ENCODE measurements at regions not wholly inside any gene's neighbourhood (a gene's known extent, or its start where the extent isn't known, plus 50 kb on each side); places are given as distances from the start of the nearest gene placed in this dataset.
A peak's percentile ranks its signal among the peaks of the same experiment; 100 is the strongest.

- no peak for DNase-seq (ENCODE audit: low read depth, low spot score)
- no peak overlapping the region for H3K27ac ChIP-seq
Observed at GRCh38 chr11:32262367-32262766, 171.5 kb downstream of the RCN1 start.

GRCh38 chr11:32265911-32266310 lies 169.4 kb downstream of the WT1 start:
- no peak overlapping the region for H3K27ac ChIP-seq
- DNase-seq (ENCODE audit: low read depth, low spot score): no peak

- no peak for DNase-seq (ENCODE audit: low read depth, low spot score)
- no peak overlapping the region for H3K27ac ChIP-seq
Observed at GRCh38 chr11:32266601-32267000, 168.7 kb downstream of the WT1 start.

- H3K27ac ChIP-seq: no peak overlapping the region
- DNase-seq (ENCODE audit: low read depth, low spot score): no peak
Observed at GRCh38 chr11:32267679-32268187, 167.6 kb downstream of the WT1 start.

- H3K27ac ChIP-seq: no peak overlapping the region
- no peak for DNase-seq (ENCODE audit: low read depth, low spot score)
Observed at GRCh38 chr11:32273931-32274330, 161.4 kb downstream of the WT1 start.

- no peak for DNase-seq (ENCODE audit: low read depth, low spot score)
- H3K27ac ChIP-seq: no peak overlapping the region
Observed at GRCh38 chr11:32279672-32280071, 155.7 kb downstream of the WT1 start.

GRCh38 chr11:32280339-32280738 lies 155.0 kb downstream of the WT1 start:
- DNase-seq (ENCODE audit: low read depth, low spot score): no peak

GRCh38 chr11:32288276-32288675 lies 147.1 kb downstream of the WT1 start:
- DNase-seq (ENCODE audit: low read depth, low spot score): no peak
- no peak overlapping the region for H3K27ac ChIP-seq

More at GRCh38 chr11:32280339-32280738, 155.0 kb downstream of the WT1 start:
- no peak overlapping the region for H3K27ac ChIP-seq

- H3K27ac ChIP-seq: no peak overlapping the region
- DNase-seq (ENCODE audit: low read depth, low spot score): no peak
Observed at GRCh38 chr11:32289701-32290100, 145.6 kb downstream of the WT1 start.

GRCh38 chr11:32290783-32291182 lies 144.6 kb downstream of the WT1 start:
- no peak for DNase-seq (ENCODE audit: low read depth, low spot score)
- H3K27ac ChIP-seq: no peak overlapping the region

GRCh38 chr11:32297611-32298011 lies 137.7 kb downstream of the WT1 start:
- no peak for DNase-seq (ENCODE audit: low read depth, low spot score)
- H3K27ac ChIP-seq: no peak overlapping the region

GRCh38 chr11:32302826-32303225 lies 132.5 kb downstream of the WT1 start:
- H3K27ac ChIP-seq: no peak overlapping the region
- no peak for DNase-seq (ENCODE audit: low read depth, low spot score)

- no peak for DNase-seq (ENCODE audit: low read depth, low spot score)
- no peak overlapping the region for H3K27ac ChIP-seq
Observed at GRCh38 chr11:32304521-32304920, 130.8 kb downstream of the WT1 start.

GRCh38 chr11:32305460-32305859 lies 129.9 kb downstream of the WT1 start:
- H3K27ac ChIP-seq: no peak overlapping the region
- DNase-seq (ENCODE audit: low read depth, low spot score): no peak

- no peak for DNase-seq (ENCODE audit: low read depth, low spot score)
- no peak overlapping the region for H3K27ac ChIP-seq
Observed at GRCh38 chr11:32307471-32307870, 127.9 kb downstream of the WT1 start.

GRCh38 chr11:32307913-32308312 lies 127.4 kb downstream of the WT1 start:
- DNase-seq (ENCODE audit: low read depth, low spot score): no peak
- no peak overlapping the region for H3K27ac ChIP-seq

- no peak for DNase-seq (ENCODE audit: low read depth, low spot score)
Observed at GRCh38 chr11:32309530-32310213, 125.7 kb downstream of the WT1 start.

GRCh38 chr11:32310214-32310601 lies 125.1 kb downstream of the WT1 start:
- DNase-seq (ENCODE audit: low read depth, low spot score): no peak
- no peak overlapping the region for H3K27ac ChIP-seq

More at GRCh38 chr11:32309530-32310213, 125.7 kb downstream of the WT1 start:
- H3K27ac ChIP-seq: no peak overlapping the region

GRCh38 chr11:32311346-32312065 lies 123.8 kb downstream of the WT1 start:
- no peak for DNase-seq (ENCODE audit: low read depth, low spot score)

GRCh38 chr11:32312206-32312817 lies 123.0 kb downstream of the WT1 start:
- no peak for DNase-seq (ENCODE audit: low read depth, low spot score)
- peak overlapping the region; percentile 41 for H3K27ac ChIP-seq

More at GRCh38 chr11:32311346-32312065, 123.8 kb downstream of the WT1 start:
- H3K27ac ChIP-seq: no peak overlapping the region

- peak; percentile 45 for DNase-seq (ENCODE audit: low read depth, low spot score)
Observed at GRCh38 chr11:32312865-32313403, 122.4 kb downstream of the WT1 start.

More at GRCh38 chr11:32312865-32313403, 122.4 kb downstream of the WT1 start:
- H3K27ac ChIP-seq: peak overlapping the region; percentile 41

Data from epithelial cell of prostate (primary cell).